HTR-8/SVneo (cell line): ENCODE measurements at regions not wholly inside any gene's neighbourhood (a gene's known extent, or its start where the extent isn't known, plus 50 kb on each side); places are given as distances from the start of the nearest gene placed in this dataset.
"Not testable (repeated sequence)": the region's sequence is repeated elsewhere in the genome, so short reads cannot be mapped to it uniquely, and the experiment has no call there.

Experiments
- DNase-seq: peaks from one replicate; pipeline ENCODE4 v3.0.0; 2011; ENCODE audit warnings: low spot score, mixed read lengths; ENCODE audit not compliant: insufficient read length
- FAIRE-seq: peaks from 2 replicates; lab custom pipeline; 2011; peaks lifted over from hg19 to GRCh38; lab: Jason Lieb, UNC

DNA sequence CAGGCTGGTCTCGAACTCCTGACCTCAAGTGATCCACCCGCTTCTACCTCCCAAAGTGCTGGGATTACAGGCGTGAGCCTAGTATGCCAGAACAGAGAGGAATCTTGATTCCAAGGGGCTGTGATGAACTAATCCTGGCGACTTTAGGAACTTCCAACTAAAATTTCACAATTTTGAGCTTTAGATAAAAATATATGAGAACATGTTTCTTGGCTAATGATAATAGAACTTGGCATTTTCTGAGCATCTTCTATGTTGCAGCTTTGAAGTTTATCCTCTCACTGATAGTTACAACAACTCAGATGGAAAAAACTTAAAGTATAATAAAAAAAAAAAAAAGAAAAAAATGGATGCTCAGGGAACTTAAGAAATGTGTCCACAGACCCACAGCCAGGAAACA, 69.8 kb upstream of the WSCD1 start:
- FAIRE-seq = no peak

DNA sequence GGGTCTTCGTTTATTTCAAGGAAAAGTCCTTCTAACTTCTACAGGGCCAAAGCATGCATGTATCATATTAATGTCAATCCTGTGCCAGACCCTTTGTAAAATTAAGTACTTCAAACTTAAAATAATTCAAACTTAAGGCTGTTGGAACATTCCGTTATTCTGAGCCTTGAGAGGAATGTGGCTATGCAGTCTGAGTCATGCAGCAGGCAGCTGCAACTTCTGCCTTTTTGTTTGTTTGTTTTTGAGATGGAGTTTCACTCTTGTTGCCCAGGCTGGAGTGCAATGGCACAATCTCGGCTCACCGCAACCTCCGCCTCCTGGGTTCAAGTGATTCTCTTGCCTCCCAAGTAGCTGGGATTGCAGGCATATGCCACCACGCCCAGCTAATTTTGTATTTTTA, 67.0 kb upstream of the WSCD1 start:
- DNase-seq = not testable (repeated sequence)

More for the DNA sequence above, 69.8 kb upstream of the WSCD1 start:
- no peak for DNase-seq

DNA sequence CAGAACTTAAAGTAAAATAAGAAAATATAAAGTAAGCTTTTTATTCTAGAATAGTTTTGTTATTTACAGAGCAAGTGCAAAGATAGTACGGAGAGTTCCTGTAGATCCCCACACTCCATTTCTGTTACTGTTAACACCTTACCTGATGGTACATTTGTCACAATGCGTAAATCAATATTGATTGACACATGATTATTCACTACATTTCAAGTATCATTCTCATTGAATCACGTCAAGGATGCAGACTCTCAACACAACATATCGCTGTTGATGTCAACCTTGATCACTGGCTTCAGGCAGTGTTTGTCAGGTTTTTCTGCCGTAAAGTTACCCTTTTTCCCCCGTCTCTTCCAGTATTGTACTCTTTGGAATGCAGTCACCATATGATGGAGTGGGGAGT, 64.2 kb upstream of the WSCD1 start:
- no peak for DNase-seq
- no peak for FAIRE-seq

More for the DNA sequence above, 67.0 kb upstream of the WSCD1 start:
- FAIRE-seq = not testable (repeated sequence)

DNA sequence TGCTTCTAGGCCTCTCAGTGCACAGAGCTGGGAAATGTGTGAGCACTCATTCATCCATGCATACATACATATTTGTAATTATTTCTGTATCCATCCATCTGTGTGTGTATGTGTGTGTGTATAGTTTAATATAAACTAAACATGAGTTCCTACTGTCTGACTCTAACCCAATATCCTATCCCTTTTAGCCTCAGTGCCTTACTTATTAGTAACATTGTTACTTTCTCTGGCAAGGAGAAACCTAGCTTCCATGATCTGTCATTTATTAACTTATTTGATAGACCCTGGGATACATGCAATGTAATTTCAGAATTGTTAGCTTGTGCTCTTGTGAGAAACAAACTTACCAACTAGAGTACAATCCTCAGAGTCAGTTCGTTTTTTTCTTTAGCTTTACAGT, 59.0 kb upstream of the WSCD1 start:
- no peak for FAIRE-seq
- no peak for DNase-seq

DNA sequence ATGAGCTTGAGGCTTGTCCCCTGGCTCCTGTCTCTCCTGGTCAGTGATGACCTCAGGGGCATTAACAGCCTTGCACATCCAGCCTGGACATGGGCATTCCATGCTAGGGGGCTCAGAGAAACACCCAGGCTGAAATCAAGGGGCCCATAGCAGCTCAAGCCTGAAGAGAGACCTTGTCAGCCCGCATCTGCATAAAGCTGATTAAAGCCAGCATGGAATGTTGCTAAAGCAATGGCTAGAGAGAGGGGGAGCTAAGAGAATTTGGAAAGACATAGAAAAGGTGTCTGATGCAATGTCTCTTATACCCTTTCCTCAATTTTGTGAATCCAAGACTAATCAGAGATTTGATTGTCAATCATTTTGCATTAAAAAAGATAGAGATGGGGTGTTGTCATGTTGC, 51.4 kb upstream of the WSCD1 start:
- FAIRE-seq = no peak
- DNase-seq = no peak

DNA sequence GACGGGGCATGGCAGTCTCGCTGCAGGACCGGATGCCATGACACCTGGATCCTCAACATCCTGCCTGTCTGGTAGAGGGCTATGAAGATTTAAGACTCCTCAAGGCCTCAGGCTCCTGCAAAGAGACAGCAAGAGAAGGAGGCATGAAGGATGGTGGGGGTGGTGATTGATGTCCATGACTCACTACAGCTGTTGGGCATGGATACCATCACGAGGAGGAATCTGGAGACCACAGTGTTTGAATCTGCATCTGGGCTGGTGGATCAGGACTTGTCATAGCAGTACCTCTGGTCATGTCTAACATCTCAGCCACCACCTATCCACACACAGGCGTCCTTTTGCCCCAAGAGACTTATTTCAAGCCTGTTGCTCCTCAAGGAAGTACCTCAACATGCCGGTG, 50.2 kb upstream of the WSCD1 start:
- no peak for FAIRE-seq
- no peak for DNase-seq

DNA sequence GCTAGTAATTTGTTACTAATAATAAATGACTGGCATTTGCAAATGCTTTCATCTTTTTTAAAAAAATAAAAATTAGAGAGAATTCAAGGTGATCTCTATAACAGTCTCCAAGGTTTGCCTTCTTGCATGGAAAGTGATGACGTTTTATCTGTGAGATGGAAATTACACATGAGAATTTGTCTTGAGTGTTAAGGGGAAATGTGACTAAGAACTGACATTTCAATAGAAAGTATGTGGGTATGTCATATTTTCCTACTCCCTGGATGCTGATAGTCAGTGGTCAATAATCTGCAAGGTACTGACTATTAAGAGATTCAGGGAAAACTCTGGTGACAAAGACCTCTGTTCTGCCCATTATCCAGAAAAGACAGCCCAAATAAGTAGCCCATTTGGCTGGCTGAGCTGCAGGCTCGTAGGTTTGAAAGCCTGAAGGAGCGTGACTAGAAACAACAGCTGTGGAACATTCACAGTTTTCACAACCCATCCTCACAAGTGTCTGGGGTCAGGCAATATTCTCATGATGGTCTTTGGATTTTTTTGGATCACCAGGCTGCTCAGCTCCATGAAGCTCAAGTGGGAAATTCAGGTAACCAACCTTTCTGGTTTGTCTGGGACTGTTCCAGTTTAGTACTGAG, 49.7 kb upstream of the WSCD1 start:
- DNase-seq = no peak
- no peak for FAIRE-seq
